Activated CD8-positive, alpha-beta T cell treated with anti-CD3 and anti-CD28 coated beads for 36 hours (primary cell): ENCODE measurements at regions not wholly inside any gene's neighbourhood (a gene's known extent, or its start where the extent isn't known, plus 50 kb on each side); places are given as distances from the start of the nearest gene placed in this dataset.

Experiments used
- ATAC-seq: fragments of 200-7000 bp; cut with Tn5 transposase; one replicate; pipeline ENCODE4 v1.10.0; 2021; ENCODE audit warnings: mild to moderate bottlenecking, moderate library complexity
- CTCF ChIA-PET: fragments of 350-600 bp; sonication (Branson Sonifier 250); formaldehyde crosslinking; loops from one replicate; lab custom pipeline; 2021; ENCODE audit warnings: antibody characterized with exemption; lab: Charles Lee
- POLR2A ChIA-PET: fragments of 350-600 bp; sonication (Branson Sonifier 250); formaldehyde crosslinking; loops from one replicate; lab custom pipeline; 2021; ENCODE audit warnings: antibody characterized with exemption; lab: Charles Lee
- DNase-seq: peaks from one replicate; pipeline ENCODE4 v3.0.0-alpha.2; 2020
- H3K27ac Mint-ChIP-seq: one replicate; pipeline ENCODE4 v1.8.0; 2021; ENCODE audit warnings: mild to moderate bottlenecking, mixed read lengths
- H3K27me3 Mint-ChIP-seq: one replicate; pipeline ENCODE4 v1.8.0; 2021; ENCODE audit warnings: mixed read lengths
- H3K36me3 Mint-ChIP-seq: one replicate; pipeline ENCODE4 v1.8.0; 2021; ENCODE audit warnings: low read depth, mixed read lengths
- H3K4me1 Mint-ChIP-seq: one replicate; pipeline ENCODE4 v1.8.0; 2021; ENCODE audit warnings: low read depth, mixed read lengths
- H3K4me3 Mint-ChIP-seq: one replicate; pipeline ENCODE4 v1.8.0; 2021; ENCODE audit warnings: mild to moderate bottlenecking, moderate library complexity, mixed read lengths
- H3K9me3 Mint-ChIP-seq: one replicate; pipeline ENCODE4 v1.8.0; 2021; ENCODE audit warnings: mixed read lengths
- intact Hi-C: fragments of 100-400 bp; cut with micrococcal nuclease; formaldehyde crosslinking; loops from one replicate; pipeline ENCODE4 v1.10.0; 2022
- TF ChIP-seq, protein P1 (sequence below): fragments of 200-600 bp; IDR thresholded peaks from one replicate; pipeline ENCODE4 v1.8.0; 2022; ENCODE audit warnings: antibody characterized with exemption, mild to moderate bottlenecking

DNA sequence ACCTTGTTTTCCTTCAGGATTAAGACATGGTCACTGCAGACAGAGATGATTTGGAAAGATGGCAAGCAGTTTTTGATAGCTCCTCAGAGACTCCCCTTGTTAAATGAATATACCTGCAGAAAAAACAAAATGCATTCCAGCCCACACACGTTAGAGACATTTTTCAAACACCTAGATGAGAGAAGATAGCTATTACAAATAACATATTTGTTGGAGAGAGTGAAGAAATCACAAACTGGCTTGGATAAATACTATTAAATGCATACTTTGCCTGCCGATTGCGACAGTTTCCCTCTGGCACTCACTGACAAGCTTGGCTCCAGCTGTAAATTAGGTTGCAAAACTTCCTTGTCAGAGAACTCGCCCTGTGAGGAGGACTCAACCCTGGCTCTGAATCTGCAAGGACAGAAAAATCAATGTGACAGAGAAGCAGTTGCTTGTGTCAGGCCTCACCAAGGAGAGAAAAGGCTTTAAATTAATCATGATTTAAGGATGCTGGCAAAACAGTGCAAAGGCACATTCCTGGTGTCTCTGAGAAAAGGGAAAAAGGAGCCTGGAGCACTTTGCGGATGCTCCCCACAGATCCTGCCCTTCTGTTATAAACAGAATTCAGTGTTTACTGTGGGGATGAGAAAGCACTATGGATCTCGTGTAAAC is 423.7 kb upstream of the MARCKS start:
- intact Hi-C loops = no loop called here
- POLR2A ChIA-PET = no interaction called here
- CTCF ChIA-PET = interaction anchor here (1.3 kb wide), 1 partner anchor 127 kb away, joined by 3 read pairs; no protein-coding TSS in a partner anchor
- no peak for ATAC-seq
- TF ChIP-seq, protein P1, sequence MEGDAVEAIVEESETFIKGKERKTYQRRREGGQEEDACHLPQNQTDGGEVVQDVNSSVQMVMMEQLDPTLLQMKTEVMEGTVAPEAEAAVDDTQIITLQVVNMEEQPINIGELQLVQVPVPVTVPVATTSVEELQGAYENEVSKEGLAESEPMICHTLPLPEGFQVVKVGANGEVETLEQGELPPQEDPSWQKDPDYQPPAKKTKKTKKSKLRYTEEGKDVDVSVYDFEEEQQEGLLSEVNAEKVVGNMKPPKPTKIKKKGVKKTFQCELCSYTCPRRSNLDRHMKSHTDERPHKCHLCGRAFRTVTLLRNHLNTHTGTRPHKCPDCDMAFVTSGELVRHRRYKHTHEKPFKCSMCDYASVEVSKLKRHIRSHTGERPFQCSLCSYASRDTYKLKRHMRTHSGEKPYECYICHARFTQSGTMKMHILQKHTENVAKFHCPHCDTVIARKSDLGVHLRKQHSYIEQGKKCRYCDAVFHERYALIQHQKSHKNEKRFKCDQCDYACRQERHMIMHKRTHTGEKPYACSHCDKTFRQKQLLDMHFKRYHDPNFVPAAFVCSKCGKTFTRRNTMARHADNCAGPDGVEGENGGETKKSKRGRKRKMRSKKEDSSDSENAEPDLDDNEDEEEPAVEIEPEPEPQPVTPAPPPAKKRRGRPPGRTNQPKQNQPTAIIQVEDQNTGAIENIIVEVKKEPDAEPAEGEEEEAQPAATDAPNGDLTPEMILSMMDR = no peak
- Mint-ChIP-seq H3K36me3 (no peaks in the 10 kb centered on the region), H3K4me1 (no peaks in the 10 kb centered on the region), H3K27me3 (peaks cover 2% of the 10 kb centered on the region), H3K9me3 (no peaks in the 10 kb centered on the region), H3K27ac (no peak overlapping the region), H3K4me3 (no peak overlapping the region)
- no peak for DNase-seq

DNA sequence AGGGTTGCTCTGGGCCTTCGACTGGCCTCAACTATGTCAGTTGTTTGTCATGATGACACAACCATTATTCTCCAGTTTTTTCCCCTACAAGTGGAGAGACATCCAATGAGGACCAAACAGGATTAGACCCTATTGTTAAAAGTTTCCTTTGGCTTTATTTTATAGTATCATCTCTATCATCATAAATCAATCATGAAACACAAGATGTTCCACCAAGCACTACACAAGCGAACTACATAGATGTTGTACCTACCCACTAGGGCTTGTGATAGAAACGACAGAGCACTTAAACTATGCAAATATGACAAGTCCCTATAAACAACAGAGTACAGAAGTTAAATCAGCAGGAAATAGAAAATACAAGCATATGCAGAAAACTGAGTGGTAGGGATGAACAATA is 422.5 kb upstream of the MARCKS start:
- TF ChIP-seq, protein P1 = no peak
- CTCF ChIA-PET = no interaction called here
- POLR2A ChIA-PET = no interaction called here
- H3K4me3 Mint-ChIP-seq = no peak overlapping the region
- no peaks in the 10 kb centered on the region for H3K9me3 Mint-ChIP-seq
- no peaks in the 10 kb centered on the region for H3K4me1 Mint-ChIP-seq
- ATAC-seq (no peak), DNase-seq (no peak)
- H3K36me3 Mint-ChIP-seq = no peaks in the 10 kb centered on the region
- intact Hi-C loops = no loop called here
- no peaks in the 10 kb centered on the region for H3K27me3 Mint-ChIP-seq
- H3K27ac Mint-ChIP-seq = no peak overlapping the region

DNA sequence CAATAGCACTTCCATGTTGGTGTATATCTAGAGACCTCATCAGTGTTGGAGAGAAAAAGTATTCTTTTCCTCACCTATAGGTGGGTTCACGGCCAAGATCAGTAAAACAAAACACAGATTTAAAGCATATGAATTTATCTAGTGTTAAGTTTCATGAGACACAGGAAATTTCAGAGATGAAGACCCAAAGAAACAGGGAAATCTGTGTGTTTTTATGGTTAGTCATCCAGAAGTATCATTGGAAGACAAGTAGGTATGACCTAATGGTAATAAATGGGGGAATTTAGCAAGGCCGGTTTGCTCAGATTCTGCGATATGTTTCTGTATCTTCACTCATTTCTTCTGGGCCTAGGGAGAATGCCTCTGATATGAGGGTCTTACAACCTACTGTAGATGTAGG is 419.6 kb upstream of the MARCKS start:
- intact Hi-C loops = no loop called here
- H3K36me3 Mint-ChIP-seq = no peaks in the 10 kb centered on the region
- ChIA-PET POLR2A (no interaction called here), CTCF (no interaction called here)
- no peaks in the 10 kb centered on the region for H3K9me3 Mint-ChIP-seq
- H3K27me3 Mint-ChIP-seq = no peaks in the 10 kb centered on the region
- TF ChIP-seq, protein P1 = no peak
- no peak overlapping the region for H3K27ac Mint-ChIP-seq
- no peak overlapping the region for H3K4me3 Mint-ChIP-seq
- DNase-seq = no peak
- ATAC-seq = no peak
- no peaks in the 10 kb centered on the region for H3K4me1 Mint-ChIP-seq

DNA sequence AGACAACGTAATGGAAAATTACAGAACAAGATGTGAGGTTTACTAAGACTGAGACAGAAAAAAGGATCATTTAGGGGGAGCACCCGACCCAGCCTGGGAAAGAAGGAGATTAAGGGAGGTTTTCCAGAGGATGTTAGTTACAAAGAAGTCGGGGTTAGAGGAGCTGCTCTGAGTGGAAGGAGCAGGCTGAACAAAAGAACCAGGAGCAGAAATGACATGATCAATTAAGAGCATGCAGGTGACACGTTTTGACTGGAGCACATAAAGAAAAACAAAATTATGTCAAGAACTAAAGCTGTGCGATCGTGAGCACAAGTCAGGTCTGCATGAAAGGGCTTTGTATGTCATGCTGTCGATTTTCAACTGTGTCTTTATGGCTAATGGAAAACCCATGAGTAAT is 417.3 kb upstream of the MARCKS start:
- ATAC-seq = no peak
- DNase-seq = no peak
- no peak overlapping the region for H3K27ac Mint-ChIP-seq
- TF ChIP-seq, protein P1 = no peak
- H3K4me1 Mint-ChIP-seq = no peaks in the 10 kb centered on the region
- intact Hi-C loops = no loop called here
- ChIA-PET POLR2A (no interaction called here), CTCF (no interaction called here)
- H3K9me3 Mint-ChIP-seq = no peaks in the 10 kb centered on the region
- no peak overlapping the region for H3K4me3 Mint-ChIP-seq
- H3K36me3 Mint-ChIP-seq = no peaks in the 10 kb centered on the region
- no peaks in the 10 kb centered on the region for H3K27me3 Mint-ChIP-seq

DNA sequence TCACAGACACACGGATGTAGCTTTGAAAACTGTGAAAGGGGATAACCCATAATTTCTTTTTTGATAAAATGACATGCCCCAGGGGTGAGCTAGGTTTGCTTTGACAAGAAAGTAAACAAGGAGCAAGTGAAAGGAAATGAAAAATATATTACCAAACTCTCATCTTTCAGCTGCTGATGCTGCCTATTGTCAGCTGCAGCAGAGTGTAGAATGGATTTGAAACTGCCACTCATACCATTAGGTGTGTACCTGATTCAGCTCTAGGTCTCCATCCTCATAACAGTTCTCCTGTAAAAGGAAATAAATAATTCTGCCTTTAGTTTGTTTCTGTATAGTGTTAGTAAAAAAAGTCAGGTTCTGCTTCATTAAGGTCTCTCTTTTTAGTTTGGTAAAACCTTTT is 415.1 kb upstream of the MARCKS start:
- ChIA-PET CTCF (no interaction called here), POLR2A (no interaction called here)
- ATAC-seq = no peak
- Mint-ChIP-seq H3K36me3 (no peaks in the 10 kb centered on the region), H3K4me3 (no peak overlapping the region), H3K27me3 (no peaks in the 10 kb centered on the region), H3K27ac (no peak overlapping the region), H3K9me3 (no peaks in the 10 kb centered on the region), H3K4me1 (no peaks in the 10 kb centered on the region)
- TF ChIP-seq, protein P1 = no peak
- intact Hi-C loops = no loop called here
- DNase-seq = no peak
